OCI-LY7 (cell line): ENCODE measurements at regions not wholly inside any gene's neighbourhood (a gene's known extent, or its start where the extent isn't known, plus 50 kb on each side); places are given as distances from the start of the nearest gene placed in this dataset.

Experiments used
- CTCF ChIP-seq: fragments of 200-600 bp; sonication (generic); conservative IDR thresholded peaks from 2 replicates; pipeline ENCODE4 v1.5.1; 2014; ENCODE audit warnings: mild to moderate bottlenecking, antibody characterized with exemption, low read length, moderate library complexity, mixed read lengths
- EZH2phosphoT487 ChIP-seq: fragments of 200-600 bp; sonication (generic); IDR thresholded peaks from 2 replicates; pipeline ENCODE4 v1.6.1; 2018; ENCODE audit warnings: low read depth, borderline replicate concordance, mild to moderate bottlenecking, mixed run types, antibody characterized with exemption, low read length, moderate library complexity, mixed read lengths

GRCh38 chr6:141229296-141229695 is 903.4 kb upstream of the GJE1 start:
- TF ChIP-seq CTCF (no peak), EZH2phosphoT487 (no peak)
